ENCODE measurements at regions not wholly inside any gene's neighbourhood (a gene's known extent, or its start where the extent isn't known, plus 50 kb on each side); places are given as distances from the start of the nearest gene placed in this dataset.

- no peak overlapping the region for H3K9ac ChIP-seq (ENCODE audit: extremely low read depth, insufficient read length, low read length)
- no peaks in the 10 kb centered on the region for H3K79me1 ChIP-seq (ENCODE audit: insufficient read depth, low read depth, low read length, poor library complexity, severe bottlenecking)
- H2AFZ ChIP-seq (ENCODE audit: low read length), result no peak overlapping the region
- no peak overlapping the region for H2BK15ac ChIP-seq (ENCODE audit: low read depth, low read length)
- no peaks in the 10 kb centered on the region for H3K79me2 ChIP-seq (ENCODE audit: insufficient read depth, low read length)
- H2BK12ac ChIP-seq (ENCODE audit: insufficient read length, low read depth, low read length), result no peak overlapping the region
- no peak overlapping the region for H4K5ac ChIP-seq (ENCODE audit: insufficient read length, low read depth, low read length)
- no peaks in the 10 kb centered on the region for H4K20me1 ChIP-seq (ENCODE audit: control insufficient read depth, insufficient read depth, insufficient read length)
- H3K23ac ChIP-seq (ENCODE audit: insufficient read length, low read depth, low read length), result no peak overlapping the region
- H3K9me3 ChIP-seq (ENCODE audit: control insufficient read depth, low read depth, low read length), result no peaks in the 10 kb centered on the region
- H2BK120ac ChIP-seq (ENCODE audit: low read depth, low read length, poor library complexity, severe bottlenecking), result no peak overlapping the region
- no peak for DNase-seq
- H2BK20ac ChIP-seq (ENCODE audit: low read depth, low read length, poor library complexity, severe bottlenecking), result no peak overlapping the region
- no peak overlapping the region for H3K14ac ChIP-seq (ENCODE audit: insufficient read depth, low read length)
- H4K91ac ChIP-seq (ENCODE audit: insufficient read length, low read depth, low read length), result no peak overlapping the region
- no peak overlapping the region for H3K27ac ChIP-seq (ENCODE audit: insufficient read length, low read depth, low read length)
- H3K27me3 ChIP-seq (ENCODE audit: insufficient read depth, low read length), result no peaks in the 10 kb centered on the region; the same call in 1 of the 2 replicates
- no peak overlapping the region for H3K4ac ChIP-seq (ENCODE audit: low read depth, low read length)
- H3K23me2 ChIP-seq (ENCODE audit: insufficient read length, low read depth, low read length, poor library complexity, severe bottlenecking), result no peaks in the 10 kb centered on the region
- H2AK5ac ChIP-seq (ENCODE audit: insufficient read length, low read length), result no peak overlapping the region
- Mint-ChIP-seq H3K27me3 (ENCODE audit: low read depth) (peaks cover 9% of the 10 kb centered on the region), H3K27ac (no peak overlapping the region), H3K4me3 (no peak overlapping the region), H3K9me3 (no peaks in the 10 kb centered on the region), H3K4me1 (peaks cover 2 to 6% of the 10 kb centered on the region in 2 experiments), H3K36me3 (ENCODE audit: insufficient read depth in 1 of 3, low read depth in 3 of 3) (no peaks in the 10 kb centered on the region)
- no peaks in the 10 kb centered on the region for H3K4me1 ChIP-seq (ENCODE audit: insufficient read depth, low read length)
- no peak overlapping the region for H4K8ac ChIP-seq (replicated peaks; ENCODE audit: insufficient read length, low read depth, low read length)
- H2BK5ac ChIP-seq (ENCODE audit: insufficient read length, low read length), result no peak overlapping the region
- no peak overlapping the region for H3K18ac ChIP-seq (ENCODE audit: insufficient read length, low read depth, low read length)
- WGBS (ENCODE audit: extremely low coverage, insufficient read length, low lambda C conversion rate), result no CpG with 5 or more reads among the region's 1 CpG
- TF ChIP-seq, protein P1, sequence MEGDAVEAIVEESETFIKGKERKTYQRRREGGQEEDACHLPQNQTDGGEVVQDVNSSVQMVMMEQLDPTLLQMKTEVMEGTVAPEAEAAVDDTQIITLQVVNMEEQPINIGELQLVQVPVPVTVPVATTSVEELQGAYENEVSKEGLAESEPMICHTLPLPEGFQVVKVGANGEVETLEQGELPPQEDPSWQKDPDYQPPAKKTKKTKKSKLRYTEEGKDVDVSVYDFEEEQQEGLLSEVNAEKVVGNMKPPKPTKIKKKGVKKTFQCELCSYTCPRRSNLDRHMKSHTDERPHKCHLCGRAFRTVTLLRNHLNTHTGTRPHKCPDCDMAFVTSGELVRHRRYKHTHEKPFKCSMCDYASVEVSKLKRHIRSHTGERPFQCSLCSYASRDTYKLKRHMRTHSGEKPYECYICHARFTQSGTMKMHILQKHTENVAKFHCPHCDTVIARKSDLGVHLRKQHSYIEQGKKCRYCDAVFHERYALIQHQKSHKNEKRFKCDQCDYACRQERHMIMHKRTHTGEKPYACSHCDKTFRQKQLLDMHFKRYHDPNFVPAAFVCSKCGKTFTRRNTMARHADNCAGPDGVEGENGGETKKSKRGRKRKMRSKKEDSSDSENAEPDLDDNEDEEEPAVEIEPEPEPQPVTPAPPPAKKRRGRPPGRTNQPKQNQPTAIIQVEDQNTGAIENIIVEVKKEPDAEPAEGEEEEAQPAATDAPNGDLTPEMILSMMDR (conservative IDR thresholded peaks at IDR 0.05), result no peak
- no peak overlapping the region for H3K56ac ChIP-seq (ENCODE audit: insufficient read length, low read depth, low read length)
- no peak overlapping the region for H3T11ph ChIP-seq (ENCODE audit: low read length)
- H3K4me2 ChIP-seq (ENCODE audit: insufficient read depth, insufficient read length, low read length), result no peak overlapping the region
Measured at GRCh38 chr9:120236596-120236995, 343.4 kb downstream of the CDK5RAP2 start.

Data from H9 (cell line).